LNCaP clone FGC (cell line): ENCODE measurements at regions not wholly inside any gene's neighbourhood (a gene's known extent, or its start where the extent isn't known, plus 50 kb on each side); places are given as distances from the start of the nearest gene placed in this dataset.

ENCODE experiments used
- DNase-seq: peaks from one replicate; pipeline ENCODE4 v3.0.0-alpha.2; 2011; ENCODE audit warnings: low read depth
- H3K4me3 ChIP-seq: 2 replicates; pipeline ENCODE4 v1.5.1; 2011; ENCODE audit warnings: mild to moderate bottlenecking, low read depth, low read length, control low read depth
- TF ChIP-seq, protein P1 (sequence below): IDR thresholded peaks from 2 replicates; pipeline ENCODE4 v1.5.1; 2012; ENCODE audit warnings: mild to moderate bottlenecking; ENCODE audit not compliant: control insufficient read depth, insufficient read depth; ENCODE audit errors: extremely low read depth

DNA sequence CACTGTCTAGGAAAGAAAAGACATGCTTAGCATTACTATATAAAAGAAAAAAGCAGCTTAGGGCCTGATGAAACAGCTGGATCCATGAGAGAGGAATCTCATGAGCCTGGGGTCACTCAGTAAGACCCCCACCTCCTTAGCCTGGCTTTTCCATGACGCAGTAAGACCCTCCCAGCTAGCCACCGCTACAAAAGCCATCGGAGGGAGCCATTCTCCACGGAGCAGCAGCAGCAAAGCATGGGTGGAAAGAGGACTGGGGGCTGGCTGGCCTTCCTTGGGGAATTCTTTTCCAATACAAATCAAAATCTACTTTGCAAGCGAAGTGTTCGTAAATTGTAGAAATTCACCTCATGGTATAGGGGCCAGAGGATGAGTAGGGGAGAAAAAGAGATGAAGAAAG lies 91.8 kb downstream of the SOD2 start:
- TF ChIP-seq, protein P1, sequence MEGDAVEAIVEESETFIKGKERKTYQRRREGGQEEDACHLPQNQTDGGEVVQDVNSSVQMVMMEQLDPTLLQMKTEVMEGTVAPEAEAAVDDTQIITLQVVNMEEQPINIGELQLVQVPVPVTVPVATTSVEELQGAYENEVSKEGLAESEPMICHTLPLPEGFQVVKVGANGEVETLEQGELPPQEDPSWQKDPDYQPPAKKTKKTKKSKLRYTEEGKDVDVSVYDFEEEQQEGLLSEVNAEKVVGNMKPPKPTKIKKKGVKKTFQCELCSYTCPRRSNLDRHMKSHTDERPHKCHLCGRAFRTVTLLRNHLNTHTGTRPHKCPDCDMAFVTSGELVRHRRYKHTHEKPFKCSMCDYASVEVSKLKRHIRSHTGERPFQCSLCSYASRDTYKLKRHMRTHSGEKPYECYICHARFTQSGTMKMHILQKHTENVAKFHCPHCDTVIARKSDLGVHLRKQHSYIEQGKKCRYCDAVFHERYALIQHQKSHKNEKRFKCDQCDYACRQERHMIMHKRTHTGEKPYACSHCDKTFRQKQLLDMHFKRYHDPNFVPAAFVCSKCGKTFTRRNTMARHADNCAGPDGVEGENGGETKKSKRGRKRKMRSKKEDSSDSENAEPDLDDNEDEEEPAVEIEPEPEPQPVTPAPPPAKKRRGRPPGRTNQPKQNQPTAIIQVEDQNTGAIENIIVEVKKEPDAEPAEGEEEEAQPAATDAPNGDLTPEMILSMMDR = no peak
- no peak overlapping the region for H3K4me3 ChIP-seq
- DNase-seq = no peak

DNA sequence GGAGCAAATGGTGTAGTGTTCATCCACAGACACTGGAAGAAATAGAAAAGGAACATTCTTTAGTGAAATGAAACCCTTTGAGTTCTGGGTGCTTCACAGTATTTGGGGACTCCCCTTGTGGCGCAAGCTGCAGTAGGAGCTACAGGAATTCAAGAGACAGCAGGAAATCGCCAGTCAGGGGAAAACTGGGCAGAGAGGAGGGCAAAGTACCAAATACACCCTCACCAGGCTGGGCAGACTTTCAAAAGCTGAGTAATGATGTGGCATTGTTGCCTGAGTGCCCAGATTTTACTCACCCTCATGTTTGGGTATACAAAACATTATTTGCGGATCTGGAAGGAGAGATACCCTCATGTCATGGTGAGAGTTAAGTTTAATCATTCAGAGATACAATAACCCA lies 97.9 kb downstream of the SOD2 start:
- no peak overlapping the region for H3K4me3 ChIP-seq
- TF ChIP-seq, protein P1 = no peak
- DNase-seq = no peak

DNA sequence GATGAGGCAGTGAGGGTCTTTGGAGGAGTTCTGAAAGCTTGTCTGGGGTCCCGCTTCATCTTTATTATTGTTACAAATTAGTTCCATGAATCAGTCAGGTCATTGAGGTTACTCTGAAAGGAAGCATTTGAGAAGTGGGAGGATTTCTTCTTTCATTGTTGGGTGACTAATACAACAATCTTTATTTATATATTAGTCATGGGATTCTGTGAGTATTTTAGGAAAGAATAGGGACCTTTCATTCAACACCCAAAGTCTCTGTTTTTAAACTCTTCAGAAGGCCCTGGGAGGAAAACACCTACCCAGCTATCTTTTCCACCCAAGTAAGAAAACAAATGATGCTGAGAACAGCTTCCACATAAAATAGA lies 98.3 kb downstream of the SOD2 start:
- TF ChIP-seq, protein P1 = no peak
- DNase-seq = no peak
- H3K4me3 ChIP-seq = no peak overlapping the region

DNA sequence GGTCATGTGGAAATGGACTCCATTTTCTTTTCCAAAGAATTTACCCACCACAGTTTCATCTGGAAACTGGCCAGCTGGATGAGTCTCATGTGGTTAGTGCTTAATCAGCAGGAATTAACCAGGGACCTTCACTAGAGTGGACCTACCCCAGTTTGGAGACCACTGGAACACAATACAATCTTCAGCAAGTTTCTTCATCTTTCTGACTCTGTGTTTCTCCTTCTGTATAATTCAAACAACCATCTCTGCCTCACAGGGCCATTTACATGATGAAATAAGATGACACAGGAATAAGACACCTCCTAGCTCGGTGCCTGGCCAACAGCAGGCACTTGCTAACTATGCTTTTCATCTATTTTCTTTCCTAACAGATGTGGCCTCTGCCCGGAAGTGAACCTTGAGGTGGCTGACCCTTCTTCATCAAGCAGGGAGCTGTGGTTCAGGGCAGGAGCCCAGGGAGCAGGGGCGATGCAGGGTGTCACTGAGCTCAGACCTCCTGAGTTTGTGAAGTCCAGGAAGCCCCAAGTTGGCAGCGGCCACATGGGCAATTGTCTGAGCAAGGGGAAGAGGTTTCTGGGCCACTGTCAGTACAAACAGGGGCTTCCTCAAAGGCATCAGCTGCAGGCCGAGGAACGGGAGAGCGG lies 98.8 kb downstream of the SOD2 start:
- TF ChIP-seq, protein P1 = no peak
- no peak for DNase-seq
- H3K4me3 ChIP-seq = no peak overlapping the region

DNA sequence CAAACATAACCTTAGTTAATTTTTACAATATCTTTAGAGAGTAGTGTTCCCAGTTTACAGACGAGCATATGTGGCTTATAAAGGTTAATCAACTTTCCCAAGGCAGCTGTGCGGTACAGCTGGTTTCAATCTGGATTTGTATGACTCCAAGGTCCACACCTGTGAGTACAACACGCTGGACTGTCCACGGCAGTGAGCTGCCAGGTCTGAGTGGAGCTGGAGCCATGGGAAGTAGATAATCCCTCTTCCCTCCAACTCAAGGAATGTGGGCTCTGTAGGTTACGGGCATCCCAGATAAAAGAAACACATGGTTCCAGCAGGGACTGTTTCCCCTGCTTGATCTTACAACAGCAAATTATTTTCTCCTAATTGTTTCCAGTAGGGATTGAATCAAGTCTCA lies 102.2 kb downstream of the SOD2 start:
- DNase-seq = no peak
- no peak overlapping the region for H3K4me3 ChIP-seq
- TF ChIP-seq, protein P1 = no peak

DNA sequence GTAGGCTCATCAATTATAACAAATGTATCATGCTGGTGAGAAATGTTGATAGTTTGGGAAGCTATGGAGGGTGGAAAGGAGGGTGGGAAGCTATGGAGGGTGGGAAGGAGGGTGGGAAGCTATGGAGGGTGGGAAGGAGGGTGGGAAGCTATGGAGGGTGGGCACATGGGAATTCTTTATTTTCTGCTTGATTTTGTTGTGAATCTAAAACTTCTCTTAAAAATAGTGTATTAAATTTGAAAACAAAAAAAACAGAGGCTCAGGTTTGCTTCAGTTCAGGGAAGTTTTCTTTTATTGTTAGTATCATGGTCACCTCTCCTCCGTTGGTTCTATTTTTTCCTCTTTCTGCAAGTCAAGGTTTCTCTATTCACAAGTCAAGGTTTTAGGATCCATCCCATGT lies 106.4 kb downstream of the SOD2 start:
- no peak overlapping the region for H3K4me3 ChIP-seq
- TF ChIP-seq, protein P1 = no peak
- no peak for DNase-seq

DNA sequence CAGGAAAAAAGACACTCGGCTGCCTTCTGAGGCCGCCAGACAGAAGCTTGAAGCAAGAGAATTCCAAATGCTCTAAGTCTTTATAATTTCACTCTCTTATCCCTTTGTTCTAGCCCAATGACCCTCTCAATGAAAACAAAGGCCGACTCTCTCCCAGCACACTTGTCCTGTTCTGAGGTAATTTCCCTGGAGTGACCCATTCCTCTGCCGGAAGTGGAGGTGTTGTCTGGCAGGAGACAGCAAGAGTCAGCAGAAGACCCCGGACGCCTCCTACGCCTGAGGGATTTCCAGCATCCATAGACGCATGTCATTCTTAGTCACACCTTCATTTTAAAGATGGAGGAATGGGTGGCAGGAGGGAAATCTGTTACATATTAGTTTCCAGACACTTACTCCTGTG lies 110.3 kb downstream of the SOD2 start:
- no peak for DNase-seq
- TF ChIP-seq, protein P1 = no peak
- H3K4me3 ChIP-seq = no peak overlapping the region
